CD14-positive monocyte (primary cell): ENCODE measurements at regions not wholly inside any gene's neighbourhood (a gene's known extent, or its start where the extent isn't known, plus 50 kb on each side); places are given as distances from the start of the nearest gene placed in this dataset.

Source experiments
- DNase-seq, 3 donors: peaks; one replicate each; pipeline ENCODE4 v3.0.0-alpha.2; 2011 to 2022
- H2AFZ ChIP-seq: 2 replicates; pipeline ENCODE4 v1.6.0; 2012; ENCODE audit warnings: mild to moderate bottlenecking, low read depth, low read length, inconsistent platforms; ENCODE audit not compliant: insufficient read depth, poor library complexity, severe bottlenecking
- H3K27ac ChIP-seq, 2 donors: 1 replicate in 1 of 2; 2 replicates in 1 of 2; pipeline ENCODE4 v1.5.1; 2012 to 2013; ENCODE audit warnings: low read length in 2 of 2, control low read depth in 1 of 2, inconsistent platforms in 1 of 2, low read depth in 1 of 2, mild to moderate bottlenecking in 1 of 2
- H3K27me3 ChIP-seq, 2 donors: one replicate each; pipeline versions ENCODE4 v1.6.0 to v1.6.1; 2011 to 2013; ENCODE audit warnings: low read length in 2 of 2; ENCODE audit not compliant: control insufficient read depth in 2 of 2, insufficient read depth in 2 of 2
- H3K36me3 ChIP-seq, 2 donors: replicated peaks in 1 of 2; 1 replicate in 1 of 2; 2 replicates in 1 of 2; pipeline versions ENCODE4 v1.5.1 to v1.6.1; 2012 to 2013; ENCODE audit warnings: low read length in 2 of 2, control low read depth in 1 of 2, inconsistent platforms in 1 of 2, mild to moderate bottlenecking in 1 of 2; ENCODE audit not compliant: insufficient read depth in 2 of 2, control insufficient read depth in 1 of 2
- H3K4me1 ChIP-seq, 2 donors: 1 replicate in 1 of 2; 2 replicates in 1 of 2; pipeline versions ENCODE4 v1.5.1 to v1.6.1; 2012 to 2013; ENCODE audit warnings: low read length in 2 of 2, control low read depth in 1 of 2, inconsistent platforms in 1 of 2, mild to moderate bottlenecking in 1 of 2, moderate library complexity in 1 of 2; ENCODE audit not compliant: insufficient read depth in 2 of 2, control insufficient read depth in 1 of 2
- H3K4me2 ChIP-seq: replicated peaks from 2 replicates; pipeline ENCODE3; 2012; ENCODE audit warnings: low read length, moderate library complexity, mild to moderate bottlenecking; ENCODE audit not compliant: poor library complexity, severe bottlenecking; ENCODE audit errors: extremely low read depth
- H3K4me3 ChIP-seq, 3 experiments: fragments of 200-600 bp in 1 of 3; sonication (generic) in 1 of 3; replicated peaks in 1 of 3; 1 replicate in 2 of 3; 2 replicates in 1 of 3; pipeline ENCODE4 v1.5.1; 2011 to 2013; ENCODE audit warnings: low read length in 3 of 3, mild to moderate bottlenecking in 3 of 3, control low read depth in 2 of 3, low read depth in 2 of 3, inconsistent platforms in 1 of 3, moderate library complexity in 1 of 3
- H3K79me2 ChIP-seq: 2 replicates; pipeline ENCODE4 v1.6.0; 2012; ENCODE audit warnings: mild to moderate bottlenecking, control low read depth, inconsistent platforms, low read length, moderate library complexity; ENCODE audit not compliant: insufficient read depth
- H3K9ac ChIP-seq: 2 replicates; pipeline ENCODE4 v1.6.0; 2017; ENCODE audit warnings: low read length, mild to moderate bottlenecking; ENCODE audit not compliant: insufficient read depth, poor library complexity, severe bottlenecking
- H3K9me3 ChIP-seq, 2 donors: replicated peaks in 1 of 2; 1 replicate in 1 of 2; 2 replicates in 1 of 2; pipeline versions ENCODE4 v1.5.1 to v1.6.1; 2012 to 2013; ENCODE audit warnings: low read length in 2 of 2, control low read depth in 1 of 2; ENCODE audit not compliant: control insufficient read depth in 1 of 2, insufficient read depth in 1 of 2
- H4K20me1 ChIP-seq: 2 replicates; pipeline ENCODE4 v1.6.0; 2012; ENCODE audit warnings: mild to moderate bottlenecking, low read length, control low read depth, moderate library complexity; ENCODE audit not compliant: insufficient read depth
- H3K27ac Mint-ChIP-seq, 7 donors: one replicate each; pipeline ENCODE4 v1.8.0; 2020; ENCODE audit warnings: mild to moderate bottlenecking in 7 of 7, mixed read lengths in 7 of 7, moderate library complexity in 6 of 7, inconsistent platforms in 2 of 7
- H3K27me3 Mint-ChIP-seq, 3 donors: one replicate each; pipeline ENCODE4 v1.8.0; 2021 to 2022; ENCODE audit warnings: low read depth in 3 of 3, mild to moderate bottlenecking in 3 of 3, mixed read lengths in 3 of 3, moderate library complexity in 3 of 3, inconsistent platforms in 1 of 3
- H3K36me3 Mint-ChIP-seq, 2 donors: one replicate each; pipeline ENCODE4 v1.8.0; 2020; ENCODE audit warnings: mixed read lengths in 2 of 2, inconsistent platforms in 1 of 2, mild to moderate bottlenecking in 1 of 2
- H3K4me1 Mint-ChIP-seq: one replicate; pipeline ENCODE4 v1.8.0; 2020; ENCODE audit warnings: mild to moderate bottlenecking, mixed read lengths
- H3K4me3 Mint-ChIP-seq, 2 donors: one replicate each; pipeline ENCODE4 v1.8.0; 2020; ENCODE audit warnings: mild to moderate bottlenecking in 2 of 2, mixed read lengths in 2 of 2, moderate library complexity in 1 of 2
- H3K9me3 Mint-ChIP-seq, 7 donors: one replicate each; pipeline ENCODE4 v1.8.0; 2020 to 2022; ENCODE audit warnings: mixed read lengths in 7 of 7, mild to moderate bottlenecking in 6 of 7, moderate library complexity in 6 of 7, inconsistent platforms in 2 of 7
- intact Hi-C, 2 donors: fragments of 100-400 bp; cut with micrococcal nuclease; formaldehyde crosslinking; loops; one replicate each; pipeline versions ENCODE4 v1.15.0 to v1.15.1; 2023
- TF ChIP-seq, protein P1 (sequence below): fragments of 200-600 bp; IDR thresholded peaks from one replicate; pipeline ENCODE4 v1.8.0; 2022; ENCODE audit warnings: antibody characterized with exemption, mild to moderate bottlenecking

DNA sequence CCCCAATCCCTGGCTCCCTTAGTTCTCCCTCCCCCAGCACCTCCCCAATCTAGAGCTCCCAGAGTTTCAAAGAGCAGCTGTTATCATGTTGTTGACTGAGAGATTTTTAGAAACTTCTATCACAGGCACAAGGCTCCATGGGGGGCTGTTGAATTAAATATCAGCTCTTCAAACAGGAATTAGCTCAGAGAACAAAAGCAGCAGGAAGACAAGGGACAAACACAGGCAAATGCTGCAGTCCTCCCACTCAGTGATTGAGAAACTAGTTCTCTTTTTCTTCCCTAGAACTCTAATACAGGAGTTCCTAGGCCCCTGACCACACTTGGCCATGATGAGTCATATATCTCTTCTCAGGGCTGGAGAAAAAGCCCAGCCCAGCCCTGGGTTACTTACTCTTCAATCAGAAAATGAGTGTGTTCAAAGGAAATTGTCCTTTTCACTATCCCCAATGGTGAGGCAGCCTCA lies 262.1 kb downstream of the IGSF11 start:
- Histone ChIP-seq H3K27ac (no peak overlapping the region), H2AFZ (no peak overlapping the region), H3K27me3 (no peaks in the 10 kb centered on the region), H3K4me3 (no peak overlapping the region), H3K79me2 (no peaks in the 10 kb centered on the region), H4K20me1 (no peaks in the 10 kb centered on the region), H3K36me3 (no peaks in the 10 kb centered on the region), H3K9ac (no peak overlapping the region), H3K4me2 (no peak overlapping the region), H3K9me3 (peaks cover 0 to 5% of the 10 kb centered on the region in 2 donors), H3K4me1 (no peaks in the 10 kb centered on the region)
- TF ChIP-seq, protein P1, sequence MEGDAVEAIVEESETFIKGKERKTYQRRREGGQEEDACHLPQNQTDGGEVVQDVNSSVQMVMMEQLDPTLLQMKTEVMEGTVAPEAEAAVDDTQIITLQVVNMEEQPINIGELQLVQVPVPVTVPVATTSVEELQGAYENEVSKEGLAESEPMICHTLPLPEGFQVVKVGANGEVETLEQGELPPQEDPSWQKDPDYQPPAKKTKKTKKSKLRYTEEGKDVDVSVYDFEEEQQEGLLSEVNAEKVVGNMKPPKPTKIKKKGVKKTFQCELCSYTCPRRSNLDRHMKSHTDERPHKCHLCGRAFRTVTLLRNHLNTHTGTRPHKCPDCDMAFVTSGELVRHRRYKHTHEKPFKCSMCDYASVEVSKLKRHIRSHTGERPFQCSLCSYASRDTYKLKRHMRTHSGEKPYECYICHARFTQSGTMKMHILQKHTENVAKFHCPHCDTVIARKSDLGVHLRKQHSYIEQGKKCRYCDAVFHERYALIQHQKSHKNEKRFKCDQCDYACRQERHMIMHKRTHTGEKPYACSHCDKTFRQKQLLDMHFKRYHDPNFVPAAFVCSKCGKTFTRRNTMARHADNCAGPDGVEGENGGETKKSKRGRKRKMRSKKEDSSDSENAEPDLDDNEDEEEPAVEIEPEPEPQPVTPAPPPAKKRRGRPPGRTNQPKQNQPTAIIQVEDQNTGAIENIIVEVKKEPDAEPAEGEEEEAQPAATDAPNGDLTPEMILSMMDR: no peak
- no peak overlapping the region for H3K27ac Mint-ChIP-seq
- H3K36me3 Mint-ChIP-seq: no peaks in the 10 kb centered on the region
- intact Hi-C loops: no loop called here
- H3K27me3 Mint-ChIP-seq: peaks cover 0 to 1% (median 0%) of the 10 kb centered on the region in 3 donors
- no peaks in the 10 kb centered on the region for H3K4me1 Mint-ChIP-seq
- peaks cover 0 to 4% (median 1%) of the 10 kb centered on the region in 7 donors for H3K9me3 Mint-ChIP-seq
- no peak for DNase-seq
- H3K4me3 Mint-ChIP-seq: no peak overlapping the region

DNA sequence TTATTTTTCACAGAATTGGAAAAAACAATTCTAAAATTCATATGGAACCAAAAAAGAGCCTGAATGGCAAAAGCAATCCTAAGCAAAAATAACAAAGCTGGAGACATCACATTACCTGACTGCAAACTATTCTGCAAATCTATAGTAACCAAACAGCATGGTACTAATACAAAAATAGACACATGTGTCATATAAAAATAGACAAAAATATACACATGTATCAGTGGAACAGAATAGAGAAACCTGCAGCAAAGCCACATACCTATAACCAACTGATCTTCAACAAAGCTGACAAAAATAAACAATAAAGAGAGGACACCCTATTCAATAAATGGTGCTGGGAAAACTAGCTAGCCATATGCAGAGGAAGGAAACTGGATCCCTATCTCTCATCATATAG lies 259.6 kb downstream of the IGSF11 start:
- intact Hi-C loops: no loop called here
- H3K36me3 ChIP-seq: no peaks in the 10 kb centered on the region
- DNase-seq: no peak
- no peak overlapping the region for H3K27ac ChIP-seq
- Mint-ChIP-seq H3K27me3 (peaks cover 0 to 3% (median 0%) of the 10 kb centered on the region in 3 donors), H3K36me3 (no peaks in the 10 kb centered on the region), H3K9me3 (peaks cover 0 to 4% (median 1%) of the 10 kb centered on the region in 7 donors), H3K4me3 (no peak overlapping the region), H3K4me1 (no peaks in the 10 kb centered on the region), H3K27ac (no peak overlapping the region)
- no peak overlapping the region for H3K4me3 ChIP-seq
- no peak overlapping the region for H3K9ac ChIP-seq
- H2AFZ ChIP-seq: no peak overlapping the region
- H3K4me1 ChIP-seq: no peaks in the 10 kb centered on the region
- no peaks in the 10 kb centered on the region for H4K20me1 ChIP-seq
- TF ChIP-seq, protein P1: no peak
- no peaks in the 10 kb centered on the region for H3K79me2 ChIP-seq
- no peaks in the 10 kb centered on the region for H3K27me3 ChIP-seq
- no peak overlapping the region for H3K4me2 ChIP-seq
- H3K9me3 ChIP-seq: peaks cover 0 to 5% of the 10 kb centered on the region in 2 donors
